GM23248 (cell line): ENCODE measurements at regions not wholly inside any gene's neighbourhood (a gene's known extent, or its start where the extent isn't known, plus 50 kb on each side); places are given as distances from the start of the nearest gene placed in this dataset.

ENCODE experiments used
- EZH2 ChIP-seq: fragments of 200-600 bp; sonication (generic); IDR thresholded peaks from 2 replicates; pipeline ENCODE4 v1.6.1; 2018; ENCODE audit warnings: antibody characterized with exemption, mild to moderate bottlenecking; ENCODE audit not compliant: insufficient read depth, poor library complexity, severe bottlenecking
- EZH2phosphoT487 ChIP-seq: fragments of 200-600 bp; sonication (generic); IDR thresholded peaks from 2 replicates; pipeline ENCODE4 v1.6.1; 2018; ENCODE audit warnings: antibody characterized with exemption, moderate library complexity, mild to moderate bottlenecking, low read depth; ENCODE audit not compliant: insufficient read depth

- TF ChIP-seq EZH2phosphoT487: no peak
- no peak for TF ChIP-seq EZH2
Observed at GRCh38 chr20:12276011-12276673, 358.4 kb downstream of the BTBD3 start.
